ENCODE measurements at regions not wholly inside any gene's neighbourhood (a gene's known extent, or its start where the extent isn't known, plus 50 kb on each side); places are given as distances from the start of the nearest gene placed in this dataset.
"Not testable (repeated sequence)": the region's sequence is repeated elsewhere in the genome, so short reads cannot be mapped to it uniquely, and the experiment has no call there.

DNA sequence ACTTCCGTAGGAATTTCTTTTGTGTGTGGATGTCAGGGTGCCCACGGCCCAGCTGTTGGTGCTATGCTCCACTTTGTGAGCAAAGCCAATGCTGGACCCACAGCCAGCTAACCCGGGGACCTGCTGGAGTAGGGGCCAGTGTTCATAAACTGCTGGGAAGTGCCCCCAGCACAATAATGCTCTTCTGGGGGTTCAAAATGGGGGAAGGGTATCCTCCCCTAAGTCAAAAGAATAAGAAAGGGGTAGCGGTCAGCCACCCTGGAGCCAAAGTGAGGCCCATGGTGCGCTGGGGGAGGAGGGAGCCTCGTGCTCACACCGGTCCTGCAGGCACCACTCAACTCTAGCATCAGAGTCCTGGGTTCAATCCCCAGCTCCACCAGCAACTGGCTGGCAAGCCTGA, 115.8 kb upstream of the NPAS2 start:
- Mint-ChIP-seq H3K27me3 (ENCODE audit: low read depth) (peaks cover 13% of the 10 kb centered on the region), H3K36me3 (ENCODE audit: low read depth) (no peaks in the 10 kb centered on the region), H3K4me3 (no peak overlapping the region), H3K9me3 (peaks cover 16% of the 10 kb centered on the region), H3K27ac (peak overlapping the region in 1 of 3 experiments; percentile 26), H3K4me1 (peaks cover 9% of the 10 kb centered on the region)
- TF ChIP-seq, protein P1, sequence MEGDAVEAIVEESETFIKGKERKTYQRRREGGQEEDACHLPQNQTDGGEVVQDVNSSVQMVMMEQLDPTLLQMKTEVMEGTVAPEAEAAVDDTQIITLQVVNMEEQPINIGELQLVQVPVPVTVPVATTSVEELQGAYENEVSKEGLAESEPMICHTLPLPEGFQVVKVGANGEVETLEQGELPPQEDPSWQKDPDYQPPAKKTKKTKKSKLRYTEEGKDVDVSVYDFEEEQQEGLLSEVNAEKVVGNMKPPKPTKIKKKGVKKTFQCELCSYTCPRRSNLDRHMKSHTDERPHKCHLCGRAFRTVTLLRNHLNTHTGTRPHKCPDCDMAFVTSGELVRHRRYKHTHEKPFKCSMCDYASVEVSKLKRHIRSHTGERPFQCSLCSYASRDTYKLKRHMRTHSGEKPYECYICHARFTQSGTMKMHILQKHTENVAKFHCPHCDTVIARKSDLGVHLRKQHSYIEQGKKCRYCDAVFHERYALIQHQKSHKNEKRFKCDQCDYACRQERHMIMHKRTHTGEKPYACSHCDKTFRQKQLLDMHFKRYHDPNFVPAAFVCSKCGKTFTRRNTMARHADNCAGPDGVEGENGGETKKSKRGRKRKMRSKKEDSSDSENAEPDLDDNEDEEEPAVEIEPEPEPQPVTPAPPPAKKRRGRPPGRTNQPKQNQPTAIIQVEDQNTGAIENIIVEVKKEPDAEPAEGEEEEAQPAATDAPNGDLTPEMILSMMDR (IDR thresholded peaks at IDR 0.05; ENCODE audit: unreplicated experiment in 3 of 3), result no peak

DNA sequence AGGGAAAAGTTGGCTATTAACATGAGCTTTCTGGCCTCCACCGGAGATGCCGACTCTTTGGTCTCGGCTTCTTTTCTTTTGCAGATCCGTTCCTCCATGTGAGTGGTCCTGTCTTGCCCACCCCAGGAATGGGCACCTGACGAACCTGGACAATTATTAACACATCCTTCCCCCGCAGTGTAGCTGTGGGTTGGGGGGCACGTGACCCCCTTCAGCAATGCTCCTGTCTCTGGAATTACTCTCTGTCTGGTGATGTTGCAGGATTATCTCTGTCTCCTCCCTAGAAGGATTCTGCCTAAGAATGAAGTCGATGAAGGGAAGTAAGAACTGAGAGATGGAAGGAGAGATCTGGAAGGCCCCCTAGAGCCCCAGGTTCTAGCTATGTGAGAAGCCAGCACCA, 115.2 kb upstream of the NPAS2 start:
- H3K27me3 Mint-ChIP-seq (ENCODE audit: low read depth), result peaks cover 13% of the 10 kb centered on the region
- H3K4me3 Mint-ChIP-seq, result no peak overlapping the region
- H3K27ac Mint-ChIP-seq, result no peak overlapping the region
- peaks cover 9% of the 10 kb centered on the region for H3K4me1 Mint-ChIP-seq
- no peaks in the 10 kb centered on the region for H3K36me3 Mint-ChIP-seq (ENCODE audit: low read depth)
- TF ChIP-seq, protein P1 (IDR thresholded peaks at IDR 0.05; ENCODE audit: unreplicated experiment in 3 of 3), result no peak
- H3K9me3 Mint-ChIP-seq, result peaks cover 16% of the 10 kb centered on the region

DNA sequence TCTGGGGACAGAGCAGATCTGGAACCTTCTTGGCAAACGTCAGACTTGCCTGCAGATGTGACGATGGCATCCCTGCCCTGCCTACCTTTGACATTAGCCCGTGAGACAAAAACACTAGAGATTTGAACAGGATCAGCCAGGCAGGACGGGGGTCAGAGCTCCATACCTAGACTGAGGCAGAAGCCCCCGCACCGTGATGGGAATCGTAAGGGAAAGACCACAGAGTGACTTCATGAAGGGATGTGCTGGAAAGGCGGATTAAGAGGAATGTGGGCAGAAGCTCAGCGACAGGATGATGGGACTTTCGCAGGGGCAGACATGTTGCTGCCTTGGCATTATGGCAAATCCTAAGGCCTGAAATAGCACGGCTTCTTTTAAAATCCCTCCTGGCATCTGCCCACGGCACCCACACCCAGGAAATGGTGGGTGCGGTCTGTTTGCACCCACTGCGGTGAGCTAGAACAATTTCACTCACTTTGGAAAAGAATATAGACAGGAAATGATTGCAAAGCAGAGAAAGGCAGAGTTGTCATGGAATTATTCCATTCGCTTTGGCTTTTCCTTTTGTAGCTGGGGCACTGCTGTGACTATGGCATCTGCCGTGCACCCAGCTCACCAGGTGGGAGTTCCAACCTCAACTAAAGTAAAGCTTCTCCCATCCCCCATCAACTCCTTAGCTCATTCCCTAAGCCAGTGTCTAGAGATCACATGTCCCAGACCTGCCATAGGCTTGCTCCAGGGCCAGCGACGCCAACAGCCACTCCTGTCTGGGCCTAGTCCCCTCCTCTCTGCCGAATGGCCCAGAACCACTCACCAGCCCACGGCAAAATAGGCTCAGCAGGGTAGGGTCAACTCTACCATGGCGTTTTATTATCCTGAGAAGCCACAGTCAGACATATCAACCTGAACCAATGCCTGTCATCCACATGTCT, 112.7 kb upstream of the NPAS2 start:
- peak overlapping the region in 1 of 3 experiments; percentile 4 for H3K27ac Mint-ChIP-seq
- no peaks in the 10 kb centered on the region for H3K9me3 Mint-ChIP-seq
- no peaks in the 10 kb centered on the region for H3K36me3 Mint-ChIP-seq (ENCODE audit: low read depth)
- peaks cover 9% of the 10 kb centered on the region for H3K4me1 Mint-ChIP-seq
- no peak overlapping the region for H3K4me3 Mint-ChIP-seq
- TF ChIP-seq, protein P1 (IDR thresholded peaks at IDR 0.05; ENCODE audit: unreplicated experiment in 3 of 3), result no peak
- H3K27me3 Mint-ChIP-seq (ENCODE audit: low read depth), result peaks cover 13% of the 10 kb centered on the region

DNA sequence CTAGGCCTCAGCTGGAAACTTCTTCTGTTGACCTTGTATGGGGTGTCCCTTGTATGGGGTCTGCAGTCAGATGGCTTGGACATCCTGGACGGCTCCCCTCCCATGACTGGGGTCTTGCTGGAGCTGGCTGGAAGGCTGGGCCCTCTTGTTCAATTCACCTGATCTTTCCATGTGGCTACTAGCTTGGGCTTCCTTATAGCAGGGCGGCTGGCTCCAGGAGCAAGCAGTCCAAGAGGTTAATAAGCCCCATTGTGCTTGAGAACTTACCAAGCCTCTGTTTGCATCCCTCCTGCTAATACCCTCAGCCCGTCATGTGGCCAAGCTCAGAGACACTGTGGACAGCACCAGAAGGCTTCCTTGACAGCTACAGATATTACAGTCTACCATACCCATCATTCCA, 111.6 kb upstream of the NPAS2 start:
- TF ChIP-seq, protein P1 (IDR thresholded peaks at IDR 0.05; ENCODE audit: unreplicated experiment in 3 of 3), result no peak
- H3K4me3 Mint-ChIP-seq, result no peak overlapping the region
- no peaks in the 10 kb centered on the region for H3K36me3 Mint-ChIP-seq (ENCODE audit: low read depth)
- H3K27ac Mint-ChIP-seq, result no peak overlapping the region
- H3K27me3 Mint-ChIP-seq (ENCODE audit: low read depth), result peaks cover 13% of the 10 kb centered on the region
- peaks cover 6% of the 10 kb centered on the region for H3K4me1 Mint-ChIP-seq
- H3K9me3 Mint-ChIP-seq, result no peaks in the 10 kb centered on the region

DNA sequence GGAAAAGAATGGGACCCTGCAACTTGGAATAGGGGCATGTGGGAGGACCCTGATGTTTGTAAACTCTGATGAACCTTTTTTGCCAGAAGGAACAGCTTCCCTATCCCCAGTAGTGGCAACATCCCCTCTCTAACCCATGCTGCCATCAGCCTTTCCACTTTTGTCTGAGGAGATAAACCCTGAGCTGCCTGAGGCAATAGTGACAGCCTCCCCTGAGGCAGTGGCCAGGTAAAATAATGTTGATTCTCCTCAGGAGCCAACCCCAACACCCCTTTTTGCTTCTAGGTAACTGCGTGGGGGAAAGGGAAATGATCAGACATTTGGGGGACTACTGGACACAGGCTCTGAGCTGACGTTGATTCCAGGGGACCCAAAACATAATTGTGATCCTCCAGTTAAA, 106.8 kb upstream of the NPAS2 start:
- no peak overlapping the region for H3K4me3 Mint-ChIP-seq

DNA sequence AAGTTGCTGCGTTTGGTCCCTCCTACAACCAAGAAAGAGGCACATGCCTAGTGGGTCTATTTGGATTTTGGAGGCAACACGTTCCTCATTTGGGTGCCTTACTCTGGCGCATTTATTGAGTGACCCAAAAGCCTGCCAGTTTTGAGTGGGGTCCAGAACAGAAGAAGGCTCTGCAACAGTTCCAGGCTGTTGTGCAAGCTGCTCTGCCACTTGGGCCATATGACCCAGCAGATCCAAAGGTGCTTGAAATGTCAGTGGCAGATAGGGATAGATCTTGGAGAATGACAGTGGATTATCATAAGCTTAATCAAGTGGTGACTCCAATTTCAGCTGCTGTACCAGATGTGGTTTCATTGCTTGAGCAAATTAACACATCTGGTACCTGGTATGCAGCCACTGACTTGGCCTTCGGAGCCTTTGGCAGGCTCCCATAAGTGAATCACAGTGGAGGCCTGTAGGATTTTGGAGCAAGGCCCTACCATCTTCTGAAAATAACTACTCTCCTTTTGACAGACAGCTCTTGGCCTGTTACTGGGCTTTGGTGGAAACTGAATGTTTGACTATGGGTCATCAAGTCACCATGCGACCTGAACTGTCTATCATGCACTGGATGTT, 105.4 kb upstream of the NPAS2 start:
- H3K27ac Mint-ChIP-seq; H3K9me3 Mint-ChIP-seq; H3K27me3 Mint-ChIP-seq (ENCODE audit: low read depth); H3K4me3 Mint-ChIP-seq; H3K36me3 Mint-ChIP-seq (ENCODE audit: low read depth); H3K4me1 Mint-ChIP-seq: not testable (repeated sequence)

More for the DNA sequence above, 106.8 kb upstream of the NPAS2 start:
- H3K36me3 Mint-ChIP-seq (ENCODE audit: low read depth), result no peaks in the 10 kb centered on the region
- no peaks in the 10 kb centered on the region for H3K27me3 Mint-ChIP-seq (ENCODE audit: low read depth)
- no peak overlapping the region for H3K27ac Mint-ChIP-seq
- TF ChIP-seq, protein P1 (IDR thresholded peaks at IDR 0.05; ENCODE audit: unreplicated experiment in 3 of 3), result no peak
- H3K9me3 Mint-ChIP-seq, result no peaks in the 10 kb centered on the region
- H3K4me1 Mint-ChIP-seq, result no peaks in the 10 kb centered on the region

DNA sequence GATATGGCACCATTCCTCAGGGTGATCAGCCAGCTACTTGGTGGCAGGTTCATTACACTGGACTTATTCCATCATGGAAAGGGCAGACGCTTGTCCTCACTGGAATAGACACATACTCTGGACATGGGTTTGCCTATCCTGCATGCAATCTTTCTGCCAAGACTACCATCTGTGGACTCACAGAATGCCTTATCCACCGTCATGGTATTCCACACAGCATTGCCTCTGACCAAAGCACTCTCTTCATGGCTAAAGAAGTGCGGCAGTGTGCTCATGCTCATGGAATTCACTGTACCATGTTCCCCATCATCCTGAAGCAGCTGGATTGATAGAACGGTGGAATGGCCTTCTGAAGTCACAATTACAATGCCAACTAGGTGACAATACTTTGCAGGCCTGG, 104.1 kb upstream of the NPAS2 start:
- H3K4me3 Mint-ChIP-seq; H3K9me3 Mint-ChIP-seq; H3K36me3 Mint-ChIP-seq (ENCODE audit: low read depth); H3K4me1 Mint-ChIP-seq; H3K27me3 Mint-ChIP-seq (ENCODE audit: low read depth); H3K27ac Mint-ChIP-seq: not testable (repeated sequence)
